Activated CD8-positive, alpha-beta T cell treated with anti-CD3 and anti-CD28 coated beads for 36 hours (primary cell): ENCODE measurements at regions not wholly inside any gene's neighbourhood (a gene's known extent, or its start where the extent isn't known, plus 50 kb on each side); places are given as distances from the start of the nearest gene placed in this dataset.

Experiments
- ATAC-seq: fragments of 200-7000 bp; cut with Tn5 transposase; one replicate; pipeline ENCODE4 v1.10.0; 2021; ENCODE audit warnings: mild to moderate bottlenecking, moderate library complexity
- CTCF ChIA-PET: fragments of 350-600 bp; sonication (Branson Sonifier 250); formaldehyde crosslinking; loops from one replicate; lab custom pipeline; 2021; ENCODE audit warnings: antibody characterized with exemption; lab: Charles Lee
- POLR2A ChIA-PET: fragments of 350-600 bp; sonication (Branson Sonifier 250); formaldehyde crosslinking; loops from one replicate; lab custom pipeline; 2021; ENCODE audit warnings: antibody characterized with exemption; lab: Charles Lee
- DNase-seq: peaks from one replicate; pipeline ENCODE4 v3.0.0-alpha.2; 2020
- H3K27ac Mint-ChIP-seq: one replicate; pipeline ENCODE4 v1.8.0; 2021; ENCODE audit warnings: mild to moderate bottlenecking, mixed read lengths
- H3K27me3 Mint-ChIP-seq: one replicate; pipeline ENCODE4 v1.8.0; 2021; ENCODE audit warnings: mixed read lengths
- H3K36me3 Mint-ChIP-seq: one replicate; pipeline ENCODE4 v1.8.0; 2021; ENCODE audit warnings: low read depth, mixed read lengths
- H3K4me1 Mint-ChIP-seq: one replicate; pipeline ENCODE4 v1.8.0; 2021; ENCODE audit warnings: low read depth, mixed read lengths
- H3K4me3 Mint-ChIP-seq: one replicate; pipeline ENCODE4 v1.8.0; 2021; ENCODE audit warnings: mild to moderate bottlenecking, moderate library complexity, mixed read lengths
- H3K9me3 Mint-ChIP-seq: one replicate; pipeline ENCODE4 v1.8.0; 2021; ENCODE audit warnings: mixed read lengths
- intact Hi-C: fragments of 100-400 bp; cut with micrococcal nuclease; formaldehyde crosslinking; loops from one replicate; pipeline ENCODE4 v1.10.0; 2022
- TF ChIP-seq, protein P1 (sequence below): fragments of 200-600 bp; IDR thresholded peaks from one replicate; pipeline ENCODE4 v1.8.0; 2022; ENCODE audit warnings: antibody characterized with exemption, mild to moderate bottlenecking

DNA sequence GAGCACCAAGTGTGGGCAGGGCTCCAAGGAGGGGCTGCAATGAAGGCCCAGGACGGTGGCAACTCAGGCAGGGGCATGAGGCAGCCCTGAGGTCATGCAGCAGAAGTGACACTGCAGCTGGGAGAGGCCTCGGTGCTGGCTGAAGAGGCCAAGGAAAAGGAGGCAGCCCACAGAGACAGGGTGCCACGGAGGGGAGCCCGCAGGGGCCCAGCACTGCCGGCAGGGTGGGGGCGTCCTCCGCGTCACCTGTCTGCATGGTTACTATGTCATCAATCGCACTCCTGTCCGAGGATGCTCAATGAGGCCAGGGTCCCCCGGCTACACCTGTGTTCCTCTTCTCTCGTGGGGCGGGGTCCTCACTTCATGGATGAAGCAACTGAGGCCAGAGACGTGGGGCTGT is 123.1 kb downstream of the TUBA3C start:
- TF ChIP-seq, protein P1, sequence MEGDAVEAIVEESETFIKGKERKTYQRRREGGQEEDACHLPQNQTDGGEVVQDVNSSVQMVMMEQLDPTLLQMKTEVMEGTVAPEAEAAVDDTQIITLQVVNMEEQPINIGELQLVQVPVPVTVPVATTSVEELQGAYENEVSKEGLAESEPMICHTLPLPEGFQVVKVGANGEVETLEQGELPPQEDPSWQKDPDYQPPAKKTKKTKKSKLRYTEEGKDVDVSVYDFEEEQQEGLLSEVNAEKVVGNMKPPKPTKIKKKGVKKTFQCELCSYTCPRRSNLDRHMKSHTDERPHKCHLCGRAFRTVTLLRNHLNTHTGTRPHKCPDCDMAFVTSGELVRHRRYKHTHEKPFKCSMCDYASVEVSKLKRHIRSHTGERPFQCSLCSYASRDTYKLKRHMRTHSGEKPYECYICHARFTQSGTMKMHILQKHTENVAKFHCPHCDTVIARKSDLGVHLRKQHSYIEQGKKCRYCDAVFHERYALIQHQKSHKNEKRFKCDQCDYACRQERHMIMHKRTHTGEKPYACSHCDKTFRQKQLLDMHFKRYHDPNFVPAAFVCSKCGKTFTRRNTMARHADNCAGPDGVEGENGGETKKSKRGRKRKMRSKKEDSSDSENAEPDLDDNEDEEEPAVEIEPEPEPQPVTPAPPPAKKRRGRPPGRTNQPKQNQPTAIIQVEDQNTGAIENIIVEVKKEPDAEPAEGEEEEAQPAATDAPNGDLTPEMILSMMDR: no peak
- no peak overlapping the region for H3K27ac Mint-ChIP-seq
- ATAC-seq: no peak
- ChIA-PET POLR2A (no interaction called here), CTCF (no interaction called here)
- no peak for DNase-seq
- H3K4me1 Mint-ChIP-seq: no peaks in the 10 kb centered on the region
- no peaks in the 10 kb centered on the region for H3K36me3 Mint-ChIP-seq
- H3K9me3 Mint-ChIP-seq: no peaks in the 10 kb centered on the region
- H3K4me3 Mint-ChIP-seq: no peak overlapping the region
- intact Hi-C loops: no loop called here
- H3K27me3 Mint-ChIP-seq: no peaks in the 10 kb centered on the region

DNA sequence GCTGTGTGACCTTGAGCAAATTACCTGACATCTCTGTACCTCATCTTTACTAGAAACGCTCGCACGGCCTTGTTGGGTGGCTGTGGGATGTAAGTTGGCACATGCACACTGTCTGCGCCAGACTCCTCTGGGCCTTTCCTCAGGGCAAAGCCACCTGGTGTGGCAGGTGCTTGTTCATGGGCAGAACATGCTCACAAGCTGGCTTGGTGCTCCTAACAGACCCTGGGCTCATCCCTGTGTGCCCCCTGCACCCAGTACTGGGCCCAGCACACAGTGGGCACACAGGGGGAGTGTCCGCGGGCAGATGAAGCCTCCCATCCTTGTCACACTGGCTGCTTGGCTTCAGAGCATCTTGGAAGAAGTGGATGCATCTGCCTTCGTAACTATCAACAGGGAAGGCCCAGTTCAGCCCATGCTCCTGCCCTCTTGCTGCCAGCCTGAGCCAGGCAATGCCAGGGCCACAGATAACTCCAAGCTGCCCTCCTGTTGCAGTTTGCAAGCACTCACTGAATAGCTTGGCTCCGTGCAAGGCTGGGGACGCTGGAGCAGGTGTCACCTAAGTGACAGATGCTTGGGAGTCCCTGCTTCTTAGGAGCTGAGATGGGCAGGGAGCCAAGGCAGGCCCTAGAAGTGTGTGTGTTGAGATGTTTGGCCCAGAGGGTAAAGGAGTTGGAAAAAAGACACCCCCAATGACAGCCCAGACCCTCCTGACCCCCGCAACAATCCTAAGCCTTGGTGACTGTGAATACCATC is 123.9 kb downstream of the TUBA3C start:
- intact Hi-C loops: no loop called here
- Mint-ChIP-seq H3K4me1 (no peaks in the 10 kb centered on the region), H3K27me3 (no peaks in the 10 kb centered on the region), H3K9me3 (no peaks in the 10 kb centered on the region), H3K27ac (no peak overlapping the region), H3K36me3 (no peaks in the 10 kb centered on the region), H3K4me3 (no peak overlapping the region)
- POLR2A ChIA-PET: no interaction called here
- DNase-seq (no peak), ATAC-seq (no peak)
- TF ChIP-seq, protein P1: no peak
- CTCF ChIA-PET: no interaction called here

DNA sequence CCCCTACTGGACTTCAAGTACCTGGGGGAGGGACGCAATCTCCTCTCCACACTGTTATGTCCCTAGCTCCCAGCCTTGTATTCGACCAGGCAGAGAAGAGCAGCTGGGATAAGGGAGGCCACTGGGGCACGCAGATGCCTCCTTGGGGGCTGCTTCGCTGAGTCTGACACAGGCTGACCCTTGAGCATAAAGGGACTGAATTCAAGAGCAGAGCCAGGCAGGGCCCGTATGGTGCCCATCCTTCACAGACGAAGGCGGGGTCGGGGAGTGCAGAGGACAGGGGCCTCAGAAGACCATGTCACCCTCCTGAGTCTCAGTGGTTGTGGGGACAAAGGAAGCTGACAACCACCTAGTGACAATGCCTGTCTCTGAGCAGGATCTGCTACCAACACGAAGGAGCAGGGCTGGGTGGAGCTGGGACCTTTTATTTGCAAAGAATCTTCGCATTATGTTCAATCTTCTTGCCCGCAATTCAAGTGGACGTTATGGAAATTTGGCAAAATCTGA is 124.6 kb downstream of the TUBA3C start:
- H3K4me1 Mint-ChIP-seq: no peaks in the 10 kb centered on the region
- H3K36me3 Mint-ChIP-seq: no peaks in the 10 kb centered on the region
- TF ChIP-seq, protein P1: no peak
- H3K27ac Mint-ChIP-seq: no peak overlapping the region
- intact Hi-C loops: no loop called here
- peaks cover 5% of the 10 kb centered on the region for H3K9me3 Mint-ChIP-seq
- H3K27me3 Mint-ChIP-seq: no peaks in the 10 kb centered on the region
- no peak for DNase-seq
- no peak overlapping the region for H3K4me3 Mint-ChIP-seq
- no peak for ATAC-seq
- ChIA-PET CTCF (no interaction called here), POLR2A (no interaction called here)

DNA sequence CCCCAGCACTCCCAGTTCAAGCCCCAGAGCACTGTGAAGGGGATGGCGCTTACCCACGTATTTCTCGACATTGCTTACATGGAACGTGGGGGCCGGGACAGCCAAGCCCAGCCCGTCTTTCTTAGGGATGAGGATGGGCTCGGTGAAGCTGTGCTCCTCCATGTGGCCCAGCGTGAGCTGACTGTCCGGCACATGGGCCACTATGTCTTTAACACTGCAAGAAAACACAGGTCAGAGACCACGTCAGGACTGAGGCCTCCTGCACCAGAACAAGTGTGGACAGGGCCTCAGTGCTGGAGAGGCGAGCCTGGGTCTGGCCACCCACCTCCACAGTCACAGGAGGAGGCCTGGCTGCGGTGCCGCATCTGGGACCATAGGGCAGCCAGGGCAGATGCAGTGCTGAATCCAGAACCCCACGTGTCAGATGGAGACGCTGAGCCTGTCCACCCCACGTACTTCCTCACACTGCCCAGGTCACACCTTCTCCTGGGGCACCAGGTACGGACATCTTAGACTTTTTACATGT is 125.2 kb downstream of the TUBA3C start:
- POLR2A ChIA-PET: no interaction called here
- H3K4me3 Mint-ChIP-seq: no peak overlapping the region
- no peaks in the 10 kb centered on the region for H3K36me3 Mint-ChIP-seq
- H3K27ac Mint-ChIP-seq: no peak overlapping the region
- H3K9me3 Mint-ChIP-seq: peaks cover 8% of the 10 kb centered on the region
- no peaks in the 10 kb centered on the region for H3K27me3 Mint-ChIP-seq
- no peaks in the 10 kb centered on the region for H3K4me1 Mint-ChIP-seq
- intact Hi-C loops: no loop called here
- CTCF ChIA-PET: no interaction called here
- TF ChIP-seq, protein P1: no peak
- no peak for ATAC-seq
- DNase-seq: no peak

DNA sequence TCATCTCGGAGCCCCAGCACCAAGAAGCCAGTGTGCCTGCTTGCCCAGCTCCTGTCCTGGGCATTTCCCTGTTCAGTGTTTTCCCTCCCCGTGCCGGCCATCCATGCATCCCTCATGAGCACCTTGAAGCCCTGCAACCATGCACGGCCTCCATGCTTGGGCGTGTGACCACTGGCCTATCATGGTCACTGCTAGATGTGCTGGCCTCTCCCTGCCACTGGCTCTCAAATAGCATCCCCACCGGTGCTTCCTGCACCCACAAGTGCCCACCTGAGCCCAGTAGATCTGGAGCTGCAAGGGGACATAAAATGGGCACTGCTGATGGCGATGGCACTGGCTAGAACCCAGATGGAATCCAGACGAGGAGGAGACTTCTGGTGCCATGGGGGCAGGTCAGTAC is 126.0 kb downstream of the TUBA3C start:
- Mint-ChIP-seq H3K27ac (no peak overlapping the region), H3K36me3 (no peaks in the 10 kb centered on the region), H3K4me1 (no peaks in the 10 kb centered on the region), H3K4me3 (no peak overlapping the region), H3K9me3 (peaks cover 8% of the 10 kb centered on the region), H3K27me3 (no peaks in the 10 kb centered on the region)
- intact Hi-C loops: no loop called here
- TF ChIP-seq, protein P1: no peak
- ChIA-PET POLR2A (no interaction called here), CTCF (no interaction called here)
- no peak for DNase-seq
- ATAC-seq: no peak
